Progenitor cell of endocrine pancreas (in vitro differentiated cells): ENCODE measurements at regions not wholly inside any gene's neighbourhood (a gene's known extent, or its start where the extent isn't known, plus 50 kb on each side); places are given as distances from the start of the nearest gene placed in this dataset.
A peak's percentile ranks its signal among the peaks of the same experiment; 100 is the strongest.

Experiments used
- DNase-seq: peaks from one replicate; pipeline ENCODE4 v3.0.0; 2021; ENCODE audit warnings: low spot score; ENCODE audit not compliant: unreplicated experiment
- H3K27ac Mint-ChIP-seq: 2 replicates; pipeline ENCODE4 v1.8.0; 2021; ENCODE audit warnings: mild to moderate bottlenecking, moderate library complexity, mixed read lengths
- H3K27me3 Mint-ChIP-seq: 2 replicates; pipeline ENCODE4 v1.8.0; 2021; ENCODE audit warnings: mixed read lengths
- H3K36me3 Mint-ChIP-seq: 2 replicates; pipeline ENCODE4 v1.8.0; 2022; ENCODE audit warnings: mixed read lengths; ENCODE audit not compliant: insufficient read depth
- H3K4me1 Mint-ChIP-seq: 2 replicates; pipeline ENCODE4 v1.8.0; 2021; ENCODE audit warnings: low read depth, mixed read lengths
- H3K4me3 Mint-ChIP-seq: 2 replicates; pipeline ENCODE4 v1.8.0; 2021; ENCODE audit warnings: low read depth, mild to moderate bottlenecking, moderate library complexity, mixed read lengths
- H3K9me3 Mint-ChIP-seq: 2 replicates; pipeline ENCODE4 v1.8.0; 2021; ENCODE audit warnings: low read depth, mixed read lengths
- CTCF ChIP-seq: fragments of 200-600 bp; sonication (generic); IDR thresholded peaks from one replicate; pipeline ENCODE4 v1.5.0; 2021; ENCODE audit warnings: antibody characterized with exemption, mild to moderate bottlenecking; ENCODE audit not compliant: unreplicated experiment

GRCh38 chr7:13091974-13092707 is 404.7 kb downstream of the ARL4A start:
- Mint-ChIP-seq H3K4me1 (peaks cover 6% of the 10 kb centered on the region), H3K27ac (no peak overlapping the region), H3K36me3 (no peaks in the 10 kb centered on the region), H3K4me3 (no peak overlapping the region), H3K27me3 (no peaks in the 10 kb centered on the region), H3K9me3 (no peaks in the 10 kb centered on the region)
- TF ChIP-seq CTCF, result no peak
- DNase-seq, result no peak

GRCh38 chr7:13092708-13093005 is 405.2 kb downstream of the ARL4A start:
- Mint-ChIP-seq H3K36me3 (no peaks in the 10 kb centered on the region), H3K27me3 (no peaks in the 10 kb centered on the region), H3K4me3 (no peak overlapping the region), H3K27ac (no peak overlapping the region), H3K4me1 (peaks cover 6% of the 10 kb centered on the region), H3K9me3 (no peaks in the 10 kb centered on the region)
- no peak for DNase-seq
- no peak for TF ChIP-seq CTCF

GRCh38 chr7:13093160-13093559 is 405.7 kb downstream of the ARL4A start:
- no peak for TF ChIP-seq CTCF
- Mint-ChIP-seq H3K27ac (no peak overlapping the region), H3K36me3 (no peaks in the 10 kb centered on the region), H3K4me3 (no peak overlapping the region), H3K9me3 (no peaks in the 10 kb centered on the region), H3K27me3 (no peaks in the 10 kb centered on the region), H3K4me1 (peaks cover 6% of the 10 kb centered on the region)
- no peak for DNase-seq

- Mint-ChIP-seq H3K27ac (no peak overlapping the region), H3K4me3 (no peak overlapping the region), H3K36me3 (no peaks in the 10 kb centered on the region), H3K27me3 (no peaks in the 10 kb centered on the region), H3K4me1 (no peaks in the 10 kb centered on the region), H3K9me3 (no peaks in the 10 kb centered on the region)
- DNase-seq, result no peak
- no peak for TF ChIP-seq CTCF
Observed at GRCh38 chr7:13097499-13097898, 410.1 kb downstream of the ARL4A start.

GRCh38 chr7:13098161-13098560 is 410.7 kb downstream of the ARL4A start:
- Mint-ChIP-seq H3K9me3 (no peaks in the 10 kb centered on the region), H3K27ac (peak overlapping the region; percentile 68), H3K4me3 (no peak overlapping the region), H3K4me1 (no peaks in the 10 kb centered on the region), H3K27me3 (no peaks in the 10 kb centered on the region), H3K36me3 (no peaks in the 10 kb centered on the region)
- TF ChIP-seq CTCF, result no peak
- no peak for DNase-seq
